LNCAP (cell line): ENCODE measurements at regions not wholly inside any gene's neighbourhood (a gene's known extent, or its start where the extent isn't known, plus 50 kb on each side); places are given as distances from the start of the nearest gene placed in this dataset.

Experiments used
- TF ChIP-seq, protein P1 (sequence below): fragments of 450-650 bp; IDR thresholded peaks from 2 replicates; pipeline ENCODE4 v1.5.1; 2017; ENCODE audit warnings: mild to moderate bottlenecking

DNA sequence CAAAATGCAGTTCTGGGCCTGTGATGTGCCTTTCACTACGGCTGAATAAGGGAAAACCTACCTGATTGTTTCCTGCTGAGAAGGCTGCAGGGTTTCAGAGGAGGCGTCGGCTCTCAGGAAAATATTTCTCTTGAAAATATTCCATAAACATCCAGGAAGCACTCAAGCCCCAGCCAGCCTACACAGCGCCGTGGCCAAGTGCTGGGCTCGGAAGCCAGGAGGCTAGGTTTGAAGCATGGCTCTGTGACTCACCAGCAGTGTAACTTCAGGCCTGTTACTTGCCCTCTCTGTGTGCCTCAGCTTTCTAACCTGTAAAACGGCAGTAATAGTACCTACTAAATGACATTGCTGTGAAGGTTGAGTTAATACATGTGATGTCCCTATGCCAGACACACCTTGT is 399.1 kb downstream of the GATA3 start:
- TF ChIP-seq, protein P1, sequence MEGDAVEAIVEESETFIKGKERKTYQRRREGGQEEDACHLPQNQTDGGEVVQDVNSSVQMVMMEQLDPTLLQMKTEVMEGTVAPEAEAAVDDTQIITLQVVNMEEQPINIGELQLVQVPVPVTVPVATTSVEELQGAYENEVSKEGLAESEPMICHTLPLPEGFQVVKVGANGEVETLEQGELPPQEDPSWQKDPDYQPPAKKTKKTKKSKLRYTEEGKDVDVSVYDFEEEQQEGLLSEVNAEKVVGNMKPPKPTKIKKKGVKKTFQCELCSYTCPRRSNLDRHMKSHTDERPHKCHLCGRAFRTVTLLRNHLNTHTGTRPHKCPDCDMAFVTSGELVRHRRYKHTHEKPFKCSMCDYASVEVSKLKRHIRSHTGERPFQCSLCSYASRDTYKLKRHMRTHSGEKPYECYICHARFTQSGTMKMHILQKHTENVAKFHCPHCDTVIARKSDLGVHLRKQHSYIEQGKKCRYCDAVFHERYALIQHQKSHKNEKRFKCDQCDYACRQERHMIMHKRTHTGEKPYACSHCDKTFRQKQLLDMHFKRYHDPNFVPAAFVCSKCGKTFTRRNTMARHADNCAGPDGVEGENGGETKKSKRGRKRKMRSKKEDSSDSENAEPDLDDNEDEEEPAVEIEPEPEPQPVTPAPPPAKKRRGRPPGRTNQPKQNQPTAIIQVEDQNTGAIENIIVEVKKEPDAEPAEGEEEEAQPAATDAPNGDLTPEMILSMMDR = no peak

DNA sequence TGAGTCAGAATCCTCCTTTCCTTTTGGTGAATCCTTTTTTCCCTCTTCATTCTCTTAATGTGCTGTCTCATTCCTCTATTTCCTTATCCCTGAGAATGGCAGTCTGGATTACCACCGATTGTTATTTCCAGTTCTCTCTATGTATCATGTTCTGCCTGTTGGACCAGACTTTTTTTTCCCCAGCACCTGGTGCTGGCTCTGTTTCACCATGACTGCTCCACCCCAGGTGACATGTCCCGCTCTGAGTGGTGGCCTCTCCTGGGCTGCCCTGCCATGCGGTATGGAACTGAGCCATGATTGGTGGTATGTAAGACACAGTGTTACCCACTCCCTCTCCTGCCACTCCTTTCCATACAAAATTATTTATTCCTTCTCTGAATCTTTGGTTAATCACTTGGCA is 399.9 kb downstream of the GATA3 start:
- TF ChIP-seq, protein P1 = no peak

DNA sequence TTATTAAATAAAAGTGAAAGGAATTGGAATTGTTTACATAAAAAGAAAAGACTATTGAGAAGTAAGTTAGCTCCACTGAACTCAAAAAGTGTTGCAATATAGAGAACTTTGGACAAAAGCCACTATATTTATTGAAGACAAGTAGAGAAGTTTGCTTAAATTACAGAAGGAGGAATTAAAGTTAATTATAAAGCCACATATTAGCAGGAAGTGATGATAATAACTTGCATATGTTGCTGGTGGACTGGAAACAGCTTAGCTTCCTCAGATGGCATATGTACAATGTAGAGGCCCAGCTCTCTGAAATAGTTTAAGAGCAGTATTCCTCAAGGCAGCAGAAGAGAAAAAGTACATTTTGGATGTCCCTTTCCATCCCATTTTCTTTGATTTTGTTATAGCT is 400.7 kb downstream of the GATA3 start:
- TF ChIP-seq, protein P1 = no peak

DNA sequence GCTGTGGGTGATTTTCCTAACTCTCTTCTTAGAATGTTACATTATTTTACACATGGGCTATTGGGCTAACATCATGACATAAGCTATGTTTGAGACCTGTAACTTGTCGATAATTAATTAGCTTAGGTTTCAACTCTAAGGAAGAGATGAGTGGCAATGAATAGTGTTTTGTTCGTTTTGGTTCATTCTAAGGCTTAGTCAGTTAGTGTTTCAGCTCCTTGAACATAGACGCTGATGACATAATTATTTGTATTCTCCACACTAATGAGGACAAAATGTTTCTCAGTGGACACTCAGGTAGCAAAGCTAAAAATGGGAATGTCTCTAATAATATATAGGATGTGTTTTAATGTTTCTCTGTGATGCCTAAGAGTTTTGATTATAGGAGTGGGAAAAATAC is 401.9 kb downstream of the GATA3 start:
- TF ChIP-seq, protein P1 = no peak

DNA sequence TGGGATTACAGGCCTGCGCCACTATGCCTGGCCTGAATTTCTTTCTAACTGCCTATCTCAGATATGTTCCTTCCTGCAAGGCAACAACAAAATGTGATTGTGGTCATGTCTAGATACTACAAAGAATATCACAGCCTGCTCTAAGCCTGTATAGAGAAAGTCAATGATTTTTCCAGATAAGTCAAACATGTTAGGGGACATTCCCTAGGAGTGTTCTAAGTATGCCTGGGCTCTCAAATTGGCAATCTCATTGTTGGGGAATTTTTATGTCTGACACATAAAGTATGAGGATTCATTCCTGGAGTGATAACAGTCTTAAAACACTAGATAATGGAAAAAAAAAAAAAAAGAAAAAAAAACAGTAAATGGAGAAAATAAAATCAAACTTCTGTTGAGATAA is 406.1 kb downstream of the GATA3 start:
- TF ChIP-seq, protein P1 = no peak

DNA sequence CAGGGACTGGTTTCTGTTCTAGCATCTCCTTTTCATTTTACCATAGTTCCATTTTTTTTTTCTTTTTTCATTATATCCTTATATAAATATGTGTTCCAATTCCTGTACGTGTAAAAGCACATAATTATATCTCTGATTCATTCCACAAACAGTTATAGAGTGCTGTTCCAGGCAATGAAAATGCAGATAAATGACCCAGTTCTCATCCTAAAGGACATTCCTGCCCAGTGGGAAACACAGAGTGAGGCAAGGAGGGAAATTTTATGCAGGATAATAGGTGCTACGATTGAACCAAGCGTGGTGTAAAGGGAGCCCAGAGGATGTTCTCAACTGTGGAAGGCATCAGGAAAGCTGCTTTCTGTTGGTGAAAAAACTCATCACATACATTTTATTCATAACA is 408.1 kb downstream of the GATA3 start:
- TF ChIP-seq, protein P1 = no peak

DNA sequence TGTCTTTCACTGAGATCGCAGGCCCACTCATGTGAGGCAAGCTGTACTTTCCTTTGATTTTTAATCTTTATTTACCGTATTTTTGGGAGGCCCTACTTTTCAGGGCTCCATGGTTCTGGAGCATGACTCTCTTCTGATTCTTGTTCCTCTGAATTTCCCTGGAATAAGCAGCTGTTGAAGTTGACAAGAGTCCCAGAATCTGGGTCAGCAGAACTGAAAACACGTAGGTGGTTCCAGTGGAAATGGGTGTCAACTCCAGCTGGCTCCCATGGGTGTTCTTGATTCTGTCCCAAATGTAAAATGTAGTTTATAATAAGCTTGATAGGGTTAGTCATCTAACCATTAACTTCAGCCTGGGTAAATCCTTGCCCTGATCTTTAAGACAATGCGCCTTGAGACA is 409.4 kb downstream of the GATA3 start:
- TF ChIP-seq, protein P1 = no peak

DNA sequence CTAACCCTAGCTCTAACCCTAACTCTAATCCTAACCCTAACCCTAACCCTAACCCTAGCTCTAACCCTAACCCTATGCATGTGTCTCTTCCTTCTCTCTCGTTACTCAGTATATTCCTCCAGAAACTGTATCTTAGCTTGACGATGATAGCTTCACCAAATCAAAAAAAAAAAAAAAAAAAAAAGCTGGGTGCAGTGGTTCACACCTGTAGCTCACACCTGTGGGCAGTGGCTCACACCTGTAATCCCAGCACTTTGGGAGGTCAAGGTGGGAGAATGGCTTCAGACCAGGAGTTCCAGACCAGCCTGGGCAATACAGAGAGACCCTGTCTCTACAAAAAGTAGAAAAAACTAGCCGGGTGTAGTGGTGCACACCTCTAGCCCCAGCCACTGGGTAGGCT is 414.0 kb downstream of the GATA3 start:
- TF ChIP-seq, protein P1 = no peak
